Panc1 (cell line): ENCODE measurements at regions not wholly inside any gene's neighbourhood (a gene's known extent, or its start where the extent isn't known, plus 50 kb on each side); places are given as distances from the start of the nearest gene placed in this dataset.

Experiments
- ATAC-seq: fragments of 200-7000 bp; cut with Tn5 transposase; 2 replicates; pipeline ENCODE4 v1.9.1; 2020; ENCODE audit warnings: mild to moderate bottlenecking, moderate library complexity
- BruUV-seq: library from RNA; stranded (reverse); fragments of 400-500 nt; replicated peaks from 2 replicates; lab custom pipeline; 2021; lab: Mats Ljungman, UMichigan
- CTCF ChIA-PET: fragments of 300-600 bp; sonication (Branson Sonifier 250); formaldehyde crosslinking; loops from one replicate; lab custom pipeline; 2022; ENCODE audit warnings: antibody characterized with exemption; lab: Charles Lee
- POLR2A ChIA-PET: fragments of 300-600 bp; sonication (Branson Sonifier 250); formaldehyde crosslinking; loops from one replicate; lab custom pipeline; 2022; ENCODE audit warnings: antibody characterized with exemption; lab: Charles Lee
- DNase-seq: peaks from one replicate; pipeline ENCODE4 v3.0.0-alpha.2; 2010; ENCODE audit warnings: low read depth, low spot score
- H3K27ac ChIP-seq: 2 replicates; pipeline ENCODE4 v1.5.1; 2011; ENCODE audit warnings: mild to moderate bottlenecking, low read length, inconsistent platforms
- H3K27me3 ChIP-seq: fragments of 200-500 bp; sonication (Bioruptor generic); 2 replicates; pipeline ENCODE4 v1.6.0; 2014; ENCODE audit warnings: low read length, inconsistent platforms; ENCODE audit not compliant: control insufficient read depth, insufficient read depth
- H3K36me3 ChIP-seq: fragments of 200-500 bp; sonication (Bioruptor generic); 2 replicates; pipeline ENCODE4 v1.5.1; 2014; ENCODE audit warnings: inconsistent platforms, mild to moderate bottlenecking, low read length, moderate library complexity; ENCODE audit not compliant: control insufficient read depth, insufficient read depth
- H3K4me1 ChIP-seq: 2 replicates; pipeline ENCODE4 v1.5.1; 2011; ENCODE audit warnings: inconsistent platforms, mild to moderate bottlenecking, low read length, moderate library complexity; ENCODE audit not compliant: control insufficient read depth, insufficient read depth
- H3K4me3 ChIP-seq, 2 experiments: 2 replicates each; pipeline ENCODE4 v1.5.1; 2011 to 2012; ENCODE audit warnings: low read depth in 2 of 2, low read length in 2 of 2, mild to moderate bottlenecking in 2 of 2, inconsistent platforms in 1 of 2, moderate library complexity in 1 of 2
- H3K9me3 ChIP-seq: fragments of 200-500 bp; sonication (Bioruptor generic); 2 replicates; pipeline ENCODE4 v1.5.1; 2014; ENCODE audit warnings: low read depth, mild to moderate bottlenecking, inconsistent platforms, low read length, moderate library complexity; ENCODE audit not compliant: control insufficient read depth, insufficient read depth
- CTCF ChIP-seq: fragments of 450-650 bp; IDR thresholded peaks from 2 replicates; pipeline ENCODE4 v1.5.1; 2017; ENCODE audit warnings: mild to moderate bottlenecking
- POLR2AphosphoS5 ChIP-seq: IDR thresholded peaks from 2 replicates; pipeline ENCODE4 v1.6.1; 2012; ENCODE audit warnings: mild to moderate bottlenecking, low read depth, low read length, moderate library complexity
- REST ChIP-seq, 2 experiments: IDR thresholded peaks; 2 replicates each; pipeline ENCODE4 v1.6.1; 2011 to 2012; ENCODE audit warnings: low read depth in 2 of 2, control low read depth in 1 of 2, low read length in 1 of 2, mild to moderate bottlenecking in 1 of 2, moderate library complexity in 1 of 2; ENCODE audit not compliant: insufficient read depth in 1 of 2
- SIN3A ChIP-seq: IDR thresholded peaks from 2 replicates; pipeline ENCODE4 v1.6.1; 2012; ENCODE audit warnings: low read depth, mild to moderate bottlenecking, low read length, moderate library complexity, borderline replicate concordance; ENCODE audit not compliant: insufficient read depth
- TCF7L2 ChIP-seq: IDR thresholded peaks from 2 replicates; pipeline ENCODE4 v1.6.1; 2011; ENCODE audit warnings: mild to moderate bottlenecking, low read depth, low read length, inconsistent platforms
- in situ Hi-C: cut with HindIII; loops from 2 replicates; pipeline ENCODE4 v1.10.0; 2016; ENCODE audit warnings: low sequenced_read_pairs, low pct_unique_long_range_greater_than_20kb
- intact Hi-C: fragments of 100-400 bp; cut with micrococcal nuclease; formaldehyde crosslinking; loops from one replicate; pipeline ENCODE4 v1.10.0; 2022; ENCODE audit not compliant: unreplicated experiment

- DNase-seq (no peak), ATAC-seq (no peak)
- Histone ChIP-seq H3K4me3 (no peak overlapping the region), H3K27ac (no peak overlapping the region), H3K27me3 (no peaks in the 10 kb centered on the region), H3K9me3 (no peaks in the 10 kb centered on the region), H3K36me3 (no peaks in the 10 kb centered on the region), H3K4me1 (no peaks in the 10 kb centered on the region)
- POLR2A ChIA-PET = no interaction called here
- intact Hi-C loops (no loop called here), in situ Hi-C loops (no loop called here)
- TF ChIP-seq POLR2AphosphoS5 (no peak), CTCF (no peak), SIN3A (no peak), REST (IDR thresholded peaks at IDR 0.05; ENCODE audit: insufficient read depth in 1 of 2, low read depth in 2 of 2, low read length in 1 of 2) (no peak), TCF7L2 (no peak)
- BruUV-seq = no TSS peak
- CTCF ChIA-PET = no interaction called here
Observed at GRCh38 chr3:73884361-73884760, 259.6 kb upstream of the PDZRN3 start.

GRCh38 chr3:73883497-73883896 lies 258.8 kb upstream of the PDZRN3 start:
- CTCF ChIA-PET = no interaction called here
- no peaks in the 10 kb centered on the region for H3K9me3 ChIP-seq
- ATAC-seq (no peak), DNase-seq (no peak)
- no peak overlapping the region for H3K27ac ChIP-seq
- no peaks in the 10 kb centered on the region for H3K27me3 ChIP-seq
- no peaks in the 10 kb centered on the region for H3K36me3 ChIP-seq
- no peak overlapping the region for H3K4me3 ChIP-seq
- POLR2A ChIA-PET = no interaction called here
- no peaks in the 10 kb centered on the region for H3K4me1 ChIP-seq
- in situ Hi-C loops = no loop called here
- no peak for TF ChIP-seq TCF7L2
- no peak for TF ChIP-seq SIN3A
- no peak for TF ChIP-seq POLR2AphosphoS5
- TF ChIP-seq REST (IDR thresholded peaks at IDR 0.05; ENCODE audit: insufficient read depth in 1 of 2, low read depth in 2 of 2, low read length in 1 of 2) = no peak
- no peak for TF ChIP-seq CTCF
- no TSS peak for BruUV-seq
- intact Hi-C loops = no loop called here
